ENCODE measurements at regions not wholly inside any gene's neighbourhood (a gene's known extent, or its start where the extent isn't known, plus 50 kb on each side); places are given as distances from the start of the nearest gene placed in this dataset.

DNA sequence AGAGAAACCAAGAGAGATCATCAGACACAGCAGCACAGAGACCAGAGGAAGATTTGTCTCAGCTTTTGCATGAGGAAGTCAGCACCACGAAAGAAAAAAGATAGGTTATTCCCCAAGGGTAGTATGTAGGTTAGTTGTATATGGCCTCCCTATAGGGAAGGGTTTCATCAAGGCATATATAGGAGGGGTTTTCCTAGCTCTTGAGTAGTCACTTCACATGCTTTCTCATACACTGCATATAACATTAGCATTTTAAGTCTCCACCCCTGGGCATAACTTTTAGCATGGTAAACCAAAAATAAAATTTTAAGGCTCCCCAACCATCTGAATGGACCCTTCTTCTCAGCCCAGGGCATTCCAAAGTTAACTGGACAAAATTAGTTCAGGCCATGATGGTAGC lies 1571.6 kb upstream of the ACO1 start:
- no peaks in the 10 kb centered on the region for H3K36me3 ChIP-seq (ENCODE audit: control insufficient read depth in 2 of 4, insufficient read depth in 4 of 4, low read length in 3 of 4)
- no peaks in the 10 kb centered on the region for H4K20me1 ChIP-seq (replicated peaks in 1 of 2; ENCODE audit: control insufficient read depth in 1 of 2, insufficient read depth in 2 of 2, low read length in 2 of 2)
- no peak overlapping the region for H4K5ac ChIP-seq (ENCODE audit: insufficient read length, low read depth, low read length)
- no peaks in the 10 kb centered on the region for H3K79me2 ChIP-seq (ENCODE audit: control insufficient read depth in 1 of 2, insufficient read depth in 2 of 2, low read length in 2 of 2)
- no peaks in the 10 kb centered on the region for H3K23me2 ChIP-seq (ENCODE audit: low read depth, low read length)
- H3K18ac ChIP-seq (ENCODE audit: extremely low read depth, low read length), result no peak overlapping the region
- H3K9me3 ChIP-seq (ENCODE audit: insufficient read depth in 2 of 2, low read depth in 1 of 2, low read length in 1 of 2), result no peaks in the 10 kb centered on the region
- ChIA-PET POLR2A (ENCODE audit: partially characterized antibody) (no interaction called here), CTCF (ENCODE audit: partially characterized antibody) (interaction anchor here (0.7 to 1.8 kb wide), 3 partner anchors 13 to 38 kb away, joined by 3 to 5 read pairs (median 3); no protein-coding TSS in a partner anchor)
- no peak overlapping the region for H3K14ac ChIP-seq (ENCODE audit: insufficient read length)
- H3K4me2 ChIP-seq (ENCODE audit: insufficient read depth in 1 of 2, low read depth in 2 of 2, low read length in 2 of 2), result no peak overlapping the region
- H3K27me3 ChIP-seq (replicated peaks in 1 of 4; ENCODE audit: control insufficient read depth in 3 of 4, extremely low read depth in 1 of 4, insufficient read depth in 3 of 4, low read length in 3 of 4), result no peaks in the 10 kb centered on the region
- no peak overlapping the region for H2BK120ac ChIP-seq (replicated peaks; ENCODE audit: low read depth, low read length)
- no peak overlapping the region for H2BK12ac ChIP-seq (ENCODE audit: low read depth, low read length)
- WGBS, 2 experiments (ENCODE audit: extremely low coverage in 1 of 2, insufficient coverage in 1 of 2, insufficient read length in 1 of 2, insufficient replicate concordance in 2 of 2, low coverage in 1 of 2, low lambda C conversion rate in 2 of 2, missing lambda C conversion rate in 1 of 2), result 100% methylated on average over 1 of the region's 1 CpG; no CpG with 5 or more reads in 1 of the 2 experiments
- no peak overlapping the region for H2BK20ac ChIP-seq (ENCODE audit: low read length)
- no peak overlapping the region for H3K56ac ChIP-seq (replicated peaks; ENCODE audit: insufficient read length, low read depth, low read length)
- no peak overlapping the region for H3K23ac ChIP-seq (ENCODE audit: insufficient read length)
- no peak overlapping the region for H4K91ac ChIP-seq (replicated peaks; ENCODE audit: insufficient read length, low read length)
- no peaks in the 10 kb centered on the region for H3K79me1 ChIP-seq (ENCODE audit: low read depth, low read length)
- no peak overlapping the region for H3K9ac ChIP-seq (replicated peaks in 1 of 4; ENCODE audit: extremely low read depth in 1 of 4, low read depth in 3 of 4, low read length in 3 of 4)
- no peak for DNase-seq (ENCODE audit: low read depth in 1 of 2, low spot score in 2 of 2)
- no peak overlapping the region for H2BK5ac ChIP-seq (ENCODE audit: low read depth, low read length)
- no peak overlapping the region for H3K4ac ChIP-seq (replicated peaks; ENCODE audit: insufficient read length, low read depth, low read length)
- H2AK5ac ChIP-seq (ENCODE audit: low read depth, low read length), result no peak overlapping the region
- no peak overlapping the region for H3K4me3 ChIP-seq (ENCODE audit: extremely low read depth in 1 of 4, insufficient read depth in 2 of 4, low read depth in 3 of 4, low read length in 4 of 4)
- no peak overlapping the region for H4K8ac ChIP-seq (ENCODE audit: extremely low read depth, insufficient read depth, low read length)
- no peak overlapping the region for H2AFZ ChIP-seq (ENCODE audit: low read length)
- FAIRE-seq, result no peak
- no peak overlapping the region for H2BK15ac ChIP-seq (ENCODE audit: low read length)
- peaks cover 0 to 2% (median 0%) of the 10 kb centered on the region in 4 experiments; a peak in 1 of 7 replicates for H3K4me1 ChIP-seq (replicated peaks in 1 of 4; ENCODE audit: control insufficient read depth in 3 of 4, insufficient read depth in 4 of 4, low read length in 3 of 4)
- no peak overlapping the region for H3K27ac ChIP-seq (ENCODE audit: low read depth, low read length)
- TF ChIP-seq BCL11A (IDR thresholded peaks at IDR 0.05; ENCODE audit: low read depth in 2 of 2, low read length in 2 of 2), result no peak
- TF ChIP-seq EGR1 (IDR thresholded peaks at IDR 0.05; ENCODE audit: borderline replicate concordance, low read depth, low read length), result no peak
- TF ChIP-seq, protein P1, sequence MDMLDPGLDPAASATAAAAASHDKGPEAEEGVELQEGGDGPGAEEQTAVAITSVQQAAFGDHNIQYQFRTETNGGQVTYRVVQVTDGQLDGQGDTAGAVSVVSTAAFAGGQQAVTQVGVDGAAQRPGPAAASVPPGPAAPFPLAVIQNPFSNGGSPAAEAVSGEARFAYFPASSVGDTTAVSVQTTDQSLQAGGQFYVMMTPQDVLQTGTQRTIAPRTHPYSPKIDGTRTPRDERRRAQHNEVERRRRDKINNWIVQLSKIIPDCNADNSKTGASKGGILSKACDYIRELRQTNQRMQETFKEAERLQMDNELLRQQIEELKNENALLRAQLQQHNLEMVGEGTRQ (IDR thresholded peaks at IDR 0.05; ENCODE audit: low read length), result no peak
- TF ChIP-seq EP300 (IDR thresholded peaks at IDR 0.05; ENCODE audit: borderline replicate concordance in 1 of 2, low read depth in 2 of 2, low read length in 2 of 2), result no peak
- no peak for TF ChIP-seq GABPA (IDR thresholded peaks at IDR 0.05; ENCODE audit: borderline replicate concordance, insufficient read depth, low read length)
- no peak for TF ChIP-seq RNF2 (IDR thresholded peaks at IDR 0.05; ENCODE audit: borderline replicate concordance, low read depth, low read length, missing control alignments, poor library complexity, severe bottlenecking)
- no peak for TF ChIP-seq SIX5 (IDR thresholded peaks at IDR 0.05; ENCODE audit: low read depth, low read length)
- no peak for TF ChIP-seq KDM1A (IDR thresholded peaks at IDR 0.05; ENCODE audit: borderline replicate concordance, low read length)
- no peak for TF ChIP-seq JUND (IDR thresholded peaks at IDR 0.05; ENCODE audit: low read length)
- no peak for TF ChIP-seq HDAC2 (IDR thresholded peaks at IDR 0.05; ENCODE audit: borderline replicate concordance in 1 of 2, low read depth in 2 of 2, low read length in 2 of 2)
- TF ChIP-seq, protein P2, sequence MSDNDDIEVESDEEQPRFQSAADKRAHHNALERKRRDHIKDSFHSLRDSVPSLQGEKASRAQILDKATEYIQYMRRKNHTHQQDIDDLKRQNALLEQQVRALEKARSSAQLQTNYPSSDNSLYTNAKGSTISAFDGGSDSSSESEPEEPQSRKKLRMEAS (IDR thresholded peaks at IDR 0.05), result no peak
- no peak for TF ChIP-seq MAFK (IDR thresholded peaks at IDR 0.05; ENCODE audit: low read depth, low read length)
